ENCODE measurements at regions not wholly inside any gene's neighbourhood (a gene's known extent, or its start where the extent isn't known, plus 50 kb on each side); places are given as distances from the start of the nearest gene placed in this dataset.
A peak's percentile ranks its signal among the peaks of the same experiment; 100 is the strongest.

GRCh38 chr10:124302951-124303505 is 115.7 kb downstream of the OAT start:
- DNase-seq, result no peak

GRCh38 chr10:124301736-124302135 is 117.0 kb downstream of the OAT start:
- DNase-seq, result peak; percentile 29

GRCh38 chr10:124300735-124301134 is 118.0 kb downstream of the OAT start:
- no peak for DNase-seq

GRCh38 chr10:124300224-124300623 is 118.5 kb downstream of the OAT start:
- no peak for DNase-seq

GRCh38 chr10:124299696-124300095 is 119.0 kb downstream of the OAT start:
- no peak for DNase-seq

GRCh38 chr10:124298891-124299290 is 119.8 kb downstream of the OAT start:
- no peak for DNase-seq

GRCh38 chr10:124296813-124297788 is 121.6 kb downstream of the OAT start:
- no peak for DNase-seq

GRCh38 chr10:124296121-124296812 is 122.5 kb downstream of the OAT start:
- DNase-seq, result peak; percentile 24

GRCh38 chr10:124294811-124295770 is 123.6 kb downstream of the OAT start:
- no peak for DNase-seq

- DNase-seq, result no peak
Measured at GRCh38 chr10:124293616-124294449, 124.9 kb downstream of the OAT start.

GRCh38 chr10:124292911-124293615 is 125.7 kb downstream of the OAT start:
- DNase-seq, result peak; percentile 69

- DNase-seq, result no peak
Measured at GRCh38 chr10:124291001-124291701, 127.6 kb downstream of the OAT start.

GRCh38 chr10:124289851-124290795 is 128.6 kb downstream of the OAT start:
- peak; percentile 39 for DNase-seq

- DNase-seq, result no peak
Measured at GRCh38 chr10:124288928-124289850, 129.5 kb downstream of the OAT start.

- DNase-seq, result no peak
Measured at GRCh38 chr10:124288486-124288885, 130.2 kb downstream of the OAT start.

- no peak for DNase-seq
Measured at GRCh38 chr10:124287791-124288190, 130.9 kb downstream of the OAT start.

- no peak for DNase-seq
Measured at GRCh38 chr10:124287071-124287685, 131.5 kb downstream of the OAT start.
